NOMO-1 (cell line): ENCODE measurements at regions not wholly inside any gene's neighbourhood (a gene's known extent, or its start where the extent isn't known, plus 50 kb on each side); places are given as distances from the start of the nearest gene placed in this dataset.
A peak's percentile ranks its signal among the peaks of the same experiment; 100 is the strongest.
"Not testable (repeated sequence)": the region's sequence is repeated elsewhere in the genome, so short reads cannot be mapped to it uniquely, and the experiment has no call there.

Experiments used
- DNase-seq, 2 experiments: peaks; one replicate each; lab custom pipeline; 2025; ENCODE audit not compliant: unreplicated experiment in 2 of 2; lab: John Stamatoyannopoulos, UW

GRCh38 chr6:140462076-140462452 lies 1087.6 kb upstream of the CITED2 start:
- DNase-seq = no peak

GRCh38 chr6:140460267-140460666 lies 1085.8 kb upstream of the CITED2 start:
- no peak for DNase-seq

- no peak for DNase-seq
Observed at GRCh38 chr6:140459209-140459608, 1084.8 kb upstream of the CITED2 start.

- no peak for DNase-seq
Observed at GRCh38 chr6:140446241-140446640, 1071.8 kb upstream of the CITED2 start.

- no peak for DNase-seq
Observed at GRCh38 chr6:140445474-140446004, 1071.1 kb upstream of the CITED2 start.

- not testable (repeated sequence) for DNase-seq
Observed at GRCh38 chr6:140443112-140443511, 1068.7 kb upstream of the CITED2 start.

- DNase-seq = peak; percentile 15 to 49
Observed at GRCh38 chr6:140441256-140441655, 1066.8 kb upstream of the CITED2 start.

- no peak for DNase-seq
Observed at GRCh38 chr6:140440223-140440835, 1065.9 kb upstream of the CITED2 start.

- no peak for DNase-seq
Observed at GRCh38 chr6:140438346-140438735, 1063.9 kb upstream of the CITED2 start.

- DNase-seq = no peak
Observed at GRCh38 chr6:140437619-140438345, 1063.3 kb upstream of the CITED2 start.

- DNase-seq = no peak
Observed at GRCh38 chr6:140436023-140436811, 1061.8 kb upstream of the CITED2 start.

- no peak for DNase-seq
Observed at GRCh38 chr6:140434761-140435160, 1060.3 kb upstream of the CITED2 start.

GRCh38 chr6:140433072-140433471 lies 1058.6 kb upstream of the CITED2 start:
- no peak for DNase-seq

GRCh38 chr6:140427842-140428241 lies 1053.4 kb upstream of the CITED2 start:
- no peak for DNase-seq

GRCh38 chr6:140414966-140415620 lies 1040.6 kb upstream of the CITED2 start:
- no peak for DNase-seq

- DNase-seq = no peak
Observed at GRCh38 chr6:140403020-140403419, 1028.6 kb upstream of the CITED2 start.

- no peak for DNase-seq
Observed at GRCh38 chr6:140401761-140402160, 1027.3 kb upstream of the CITED2 start.

GRCh38 chr6:140398076-140398475 lies 1023.6 kb upstream of the CITED2 start:
- DNase-seq = no peak

- DNase-seq = no peak
Observed at GRCh38 chr6:140397106-140397505, 1022.7 kb upstream of the CITED2 start.

- peak; percentile 6 to 64 for DNase-seq
Observed at GRCh38 chr6:140393665-140394540, 1019.5 kb upstream of the CITED2 start.
